ENCODE measurements at regions not wholly inside any gene's neighbourhood (a gene's known extent, or its start where the extent isn't known, plus 50 kb on each side); places are given as distances from the start of the nearest gene placed in this dataset.
"Not testable (repeated sequence)": the region's sequence is repeated elsewhere in the genome, so short reads cannot be mapped to it uniquely, and the experiment has no call there.

GRCh38 chr7:54392935-54393334 is 149.2 kb upstream of the VSTM2A start:
- Mint-ChIP-seq H3K27me3 (ENCODE audit: low read depth) (no peaks in the 10 kb centered on the region), H3K4me3 (no peak overlapping the region), H3K27ac (no peak overlapping the region), H3K36me3 (ENCODE audit: low read depth) (no peaks in the 10 kb centered on the region), H3K9me3 (peaks cover 4% of the 10 kb centered on the region), H3K4me1 (ENCODE audit: low read depth) (no peaks in the 10 kb centered on the region)
- CTCF ChIA-PET = no interaction called here
- no peak for DNase-seq
- intact Hi-C loops (cut with micrococcal nuclease) = no loop called here

- no peaks in the 10 kb centered on the region for H3K27me3 Mint-ChIP-seq (ENCODE audit: low read depth)
- DNase-seq = no peak
- no peaks in the 10 kb centered on the region for H3K4me1 Mint-ChIP-seq (ENCODE audit: low read depth)
- H3K27ac Mint-ChIP-seq = no peak overlapping the region
- CTCF ChIA-PET = no interaction called here
- no peaks in the 10 kb centered on the region for H3K36me3 Mint-ChIP-seq (ENCODE audit: low read depth)
- H3K4me3 Mint-ChIP-seq = no peak overlapping the region
- intact Hi-C loops (cut with micrococcal nuclease) = no loop called here
- peaks cover 10% of the 10 kb centered on the region for H3K9me3 Mint-ChIP-seq
Observed at GRCh38 chr7:54394834-54395233, 147.3 kb upstream of the VSTM2A start.

GRCh38 chr7:54397836-54398612 is 144.2 kb upstream of the VSTM2A start:
- no peaks in the 10 kb centered on the region for H3K27me3 Mint-ChIP-seq (ENCODE audit: low read depth)

GRCh38 chr7:54398863-54399262 is 143.3 kb upstream of the VSTM2A start:
- H3K4me1 Mint-ChIP-seq (ENCODE audit: low read depth) = no peaks in the 10 kb centered on the region
- H3K9me3 Mint-ChIP-seq = peaks cover 15% of the 10 kb centered on the region
- no peaks in the 10 kb centered on the region for H3K36me3 Mint-ChIP-seq (ENCODE audit: low read depth)
- no peak overlapping the region for H3K27ac Mint-ChIP-seq
- no peak for DNase-seq
- no peak overlapping the region for H3K4me3 Mint-ChIP-seq
- intact Hi-C loops (cut with micrococcal nuclease) = no loop called here
- H3K27me3 Mint-ChIP-seq (ENCODE audit: low read depth) = no peaks in the 10 kb centered on the region
- CTCF ChIA-PET = no interaction called here

More at GRCh38 chr7:54397836-54398612, 144.2 kb upstream of the VSTM2A start:
- Mint-ChIP-seq H3K9me3 (peaks cover 13% of the 10 kb centered on the region), H3K27ac (no peak overlapping the region), H3K4me1 (ENCODE audit: low read depth) (no peaks in the 10 kb centered on the region), H3K36me3 (ENCODE audit: low read depth) (no peaks in the 10 kb centered on the region), H3K4me3 (no peak overlapping the region)
- peak; percentile 14 for DNase-seq
- CTCF ChIA-PET = no interaction called here
- intact Hi-C loops (cut with micrococcal nuclease) = no loop called here

- Mint-ChIP-seq H3K9me3 (peaks cover 17% of the 10 kb centered on the region), H3K4me1 (ENCODE audit: low read depth) (no peaks in the 10 kb centered on the region), H3K4me3 (no peak overlapping the region), H3K27ac (no peak overlapping the region), H3K27me3 (ENCODE audit: low read depth) (no peaks in the 10 kb centered on the region), H3K36me3 (ENCODE audit: low read depth) (no peaks in the 10 kb centered on the region)
- CTCF ChIA-PET = no interaction called here
- no peak for DNase-seq
- intact Hi-C loops (cut with micrococcal nuclease) = no loop called here
Observed at GRCh38 chr7:54409917-54410316, 132.3 kb upstream of the VSTM2A start.

GRCh38 chr7:54416678-54417077 is 125.5 kb upstream of the VSTM2A start:
- H3K36me3 Mint-ChIP-seq (ENCODE audit: low read depth) = no peaks in the 10 kb centered on the region
- intact Hi-C loops (cut with micrococcal nuclease) = no loop called here
- H3K4me1 Mint-ChIP-seq (ENCODE audit: low read depth) = no peaks in the 10 kb centered on the region

GRCh38 chr7:54419209-54419608 is 123.0 kb upstream of the VSTM2A start:
- Mint-ChIP-seq H3K4me1 (ENCODE audit: low read depth) (no peaks in the 10 kb centered on the region), H3K4me3 (no peak overlapping the region), H3K9me3 (peaks cover 2% of the 10 kb centered on the region), H3K27me3 (ENCODE audit: low read depth) (no peaks in the 10 kb centered on the region), H3K36me3 (ENCODE audit: low read depth) (no peaks in the 10 kb centered on the region), H3K27ac (no peak overlapping the region)
- CTCF ChIA-PET = no interaction called here
- intact Hi-C loops (cut with micrococcal nuclease) = no loop called here
- no peak for DNase-seq

More at GRCh38 chr7:54416678-54417077, 125.5 kb upstream of the VSTM2A start:
- no peak for DNase-seq
- no peak overlapping the region for H3K4me3 Mint-ChIP-seq
- no peaks in the 10 kb centered on the region for H3K27me3 Mint-ChIP-seq (ENCODE audit: low read depth)
- H3K27ac Mint-ChIP-seq = no peak overlapping the region
- CTCF ChIA-PET = no interaction called here
- peaks cover 10% of the 10 kb centered on the region for H3K9me3 Mint-ChIP-seq

- peaks cover 7% of the 10 kb centered on the region for H3K9me3 Mint-ChIP-seq
- intact Hi-C loops (cut with micrococcal nuclease) = no loop called here
- H3K36me3 Mint-ChIP-seq (ENCODE audit: low read depth) = no peaks in the 10 kb centered on the region
- no peak for DNase-seq
- H3K27ac Mint-ChIP-seq = no peak overlapping the region
- CTCF ChIA-PET = no interaction called here
- no peak overlapping the region for H3K4me3 Mint-ChIP-seq
- H3K4me1 Mint-ChIP-seq (ENCODE audit: low read depth) = no peaks in the 10 kb centered on the region
- no peaks in the 10 kb centered on the region for H3K27me3 Mint-ChIP-seq (ENCODE audit: low read depth)
Observed at GRCh38 chr7:54426406-54426805, 115.8 kb upstream of the VSTM2A start.

- intact Hi-C loops (cut with micrococcal nuclease) = no loop called here
- CTCF ChIA-PET = no interaction called here
- H3K27ac Mint-ChIP-seq = no peak overlapping the region
- H3K4me3 Mint-ChIP-seq = no peak overlapping the region
- H3K4me1 Mint-ChIP-seq (ENCODE audit: low read depth) = no peaks in the 10 kb centered on the region
- no peak for DNase-seq
- no peaks in the 10 kb centered on the region for H3K36me3 Mint-ChIP-seq (ENCODE audit: low read depth)
- no peaks in the 10 kb centered on the region for H3K27me3 Mint-ChIP-seq (ENCODE audit: low read depth)
- peaks cover 9% of the 10 kb centered on the region for H3K9me3 Mint-ChIP-seq
Observed at GRCh38 chr7:54429111-54429510, 113.1 kb upstream of the VSTM2A start.

GRCh38 chr7:54439391-54439790 is 102.8 kb upstream of the VSTM2A start:
- no peak overlapping the region for H3K4me3 Mint-ChIP-seq
- no peak overlapping the region for H3K27ac Mint-ChIP-seq
- H3K27me3 Mint-ChIP-seq (ENCODE audit: low read depth) = no peaks in the 10 kb centered on the region
- intact Hi-C loops (cut with micrococcal nuclease) = loop anchor here (10.0 kb wide), 1 partner anchor 45 kb away; no protein-coding TSS in a partner anchor
- CTCF ChIA-PET = no interaction called here
- peaks cover 10% of the 10 kb centered on the region for H3K9me3 Mint-ChIP-seq
- H3K36me3 Mint-ChIP-seq (ENCODE audit: low read depth) = no peaks in the 10 kb centered on the region
- H3K4me1 Mint-ChIP-seq (ENCODE audit: low read depth) = no peaks in the 10 kb centered on the region
- DNase-seq = no peak

- not testable (repeated sequence) for H3K4me3 Mint-ChIP-seq
Observed at GRCh38 chr7:54444046-54444686, 98.0 kb upstream of the VSTM2A start.

GRCh38 chr7:54453168-54453567 is 89.0 kb upstream of the VSTM2A start:
- H3K27me3 Mint-ChIP-seq (ENCODE audit: low read depth); CTCF ChIA-PET; H3K4me1 Mint-ChIP-seq (ENCODE audit: low read depth); DNase-seq; intact Hi-C loops (cut with micrococcal nuclease); H3K4me3 Mint-ChIP-seq; H3K36me3 Mint-ChIP-seq (ENCODE audit: low read depth); H3K27ac Mint-ChIP-seq: not testable (repeated sequence)
- peaks cover 22% of the 10 kb centered on the region for H3K9me3 Mint-ChIP-seq

More at GRCh38 chr7:54444046-54444686, 98.0 kb upstream of the VSTM2A start:
- DNase-seq; CTCF ChIA-PET; H3K4me1 Mint-ChIP-seq (ENCODE audit: low read depth); H3K27ac Mint-ChIP-seq; H3K36me3 Mint-ChIP-seq (ENCODE audit: low read depth); intact Hi-C loops (cut with micrococcal nuclease); H3K27me3 Mint-ChIP-seq (ENCODE audit: low read depth); H3K9me3 Mint-ChIP-seq: not testable (repeated sequence)

- intact Hi-C loops (cut with micrococcal nuclease) = not testable (repeated sequence)
- H3K9me3 Mint-ChIP-seq = peaks cover 24% of the 10 kb centered on the region
Observed at GRCh38 chr7:54454700-54455099, 87.5 kb upstream of the VSTM2A start.

More at GRCh38 chr7:54454700-54455099, 87.5 kb upstream of the VSTM2A start:
- H3K36me3 Mint-ChIP-seq (ENCODE audit: low read depth); H3K27me3 Mint-ChIP-seq (ENCODE audit: low read depth); H3K4me1 Mint-ChIP-seq (ENCODE audit: low read depth); CTCF ChIA-PET; H3K4me3 Mint-ChIP-seq; DNase-seq; H3K27ac Mint-ChIP-seq: not testable (repeated sequence)

Data from activated naive CD4-positive, alpha-beta T cell treated with anti-CD3 and anti-CD28 coated beads for 36 hours (primary cell).